Muscle of leg (tissue), 3 donors: ENCODE measurements at regions not wholly inside any gene's neighbourhood (a gene's known extent, or its start where the extent isn't known, plus 50 kb on each side); places are given as distances from the start of the nearest gene placed in this dataset.

ENCODE experiments used
- DNase-seq: peaks from one replicate; pipeline ENCODE4 v3.0.0; 2013
- H3K27ac ChIP-seq: one replicate; pipeline ENCODE4 v1.5.1; 2013; ENCODE audit warnings: mild to moderate bottlenecking, low read length, control low read depth
- H3K27me3 ChIP-seq: one replicate; pipeline ENCODE4 v1.6.1; 2013; ENCODE audit warnings: low read length; ENCODE audit not compliant: control insufficient read depth, insufficient read depth
- H3K36me3 ChIP-seq: one replicate; pipeline ENCODE4 v1.6.1; 2013; ENCODE audit warnings: low read length; ENCODE audit not compliant: control insufficient read depth, insufficient read depth
- H3K4me1 ChIP-seq: one replicate; pipeline ENCODE4 v1.6.1; 2013; ENCODE audit warnings: low read length; ENCODE audit not compliant: control insufficient read depth, insufficient read depth
- H3K4me3 ChIP-seq: one replicate; pipeline ENCODE4 v1.5.1; 2013; ENCODE audit warnings: low read length, control low read depth
- H3K9me3 ChIP-seq: replicated peaks from 2 replicates; pipeline ENCODE4 v1.6.1; 2013; ENCODE audit warnings: low read depth, low read length; ENCODE audit not compliant: control insufficient read depth
- WGBS: methylation state at CpG from one replicate; pipeline ENCODE4 v1.1.5; 2013; ENCODE audit warnings: missing lambda C conversion rate; ENCODE audit not compliant: insufficient coverage; 5-methylcytosine and 5-hydroxymethylcytosine counted together

GRCh38 chr5:135181653-135182052 is 147.6 kb upstream of the PITX1 start:
- H3K27me3 ChIP-seq: peaks cover 14% of the 10 kb centered on the region
- H3K4me1 ChIP-seq: peaks cover 5% of the 10 kb centered on the region
- peaks cover 3% of the 10 kb centered on the region for H3K9me3 ChIP-seq
- H3K4me3 ChIP-seq: no peak overlapping the region
- no peak for DNase-seq
- no peaks in the 10 kb centered on the region for H3K36me3 ChIP-seq
- no peak overlapping the region for H3K27ac ChIP-seq
- no CpG with 5 or more reads among the region's 3 CpGs for WGBS

GRCh38 chr5:135179308-135179980 is 145.4 kb upstream of the PITX1 start:
- H3K9me3 ChIP-seq: peaks cover 3% of the 10 kb centered on the region
- 46% methylated on average over 9 of the region's 11 CpGs for WGBS
- DNase-seq: no peak
- no peak overlapping the region for H3K27ac ChIP-seq
- no peaks in the 10 kb centered on the region for H3K36me3 ChIP-seq
- H3K4me3 ChIP-seq: no peak overlapping the region
- H3K27me3 ChIP-seq: peaks cover 14% of the 10 kb centered on the region
- peaks cover 5% of the 10 kb centered on the region for H3K4me1 ChIP-seq

GRCh38 chr5:135178476-135179155 is 144.6 kb upstream of the PITX1 start:
- Histone ChIP-seq H3K36me3 (no peaks in the 10 kb centered on the region), H3K4me3 (no peak overlapping the region), H3K27me3 (peaks cover 14% of the 10 kb centered on the region), H3K4me1 (no peaks in the 10 kb centered on the region), H3K9me3 (peaks cover 3% of the 10 kb centered on the region), H3K27ac (no peak overlapping the region)
- 67% methylated on average over 7 of the region's 14 CpGs for WGBS
- DNase-seq: no peak

- H3K9me3 ChIP-seq: peaks cover 3% of the 10 kb centered on the region
- H3K4me1 ChIP-seq: no peaks in the 10 kb centered on the region
- no peak overlapping the region for H3K4me3 ChIP-seq
- H3K36me3 ChIP-seq: no peaks in the 10 kb centered on the region
- H3K27me3 ChIP-seq: peaks cover 19% of the 10 kb centered on the region
- H3K27ac ChIP-seq: no peak overlapping the region
- WGBS: 69% methylated on average over 3 of the region's 4 CpGs
- no peak for DNase-seq
These were observed 143.6 kb upstream of the PITX1 start for GRCh38 chr5:135177591-135177990.

- H3K4me3 ChIP-seq: no peak overlapping the region
- peaks cover 3% of the 10 kb centered on the region for H3K9me3 ChIP-seq
- H3K4me1 ChIP-seq: no peaks in the 10 kb centered on the region
- H3K36me3 ChIP-seq: no peaks in the 10 kb centered on the region
- H3K27me3 ChIP-seq: peaks cover 21% of the 10 kb centered on the region
- DNase-seq: no peak
- H3K27ac ChIP-seq: no peak overlapping the region
- WGBS: 89% methylated on average over 5 of the region's 7 CpGs
These were observed 143.0 kb upstream of the PITX1 start for GRCh38 chr5:135176991-135177390.

GRCh38 chr5:135174315-135175096 is 140.5 kb upstream of the PITX1 start:
- no peak for DNase-seq
- no peak overlapping the region for H3K27ac ChIP-seq
- H3K27me3 ChIP-seq: peaks cover 23% of the 10 kb centered on the region
- 87% methylated on average over 3 of the region's 8 CpGs for WGBS
- H3K4me1 ChIP-seq: no peaks in the 10 kb centered on the region
- no peaks in the 10 kb centered on the region for H3K36me3 ChIP-seq
- no peaks in the 10 kb centered on the region for H3K9me3 ChIP-seq
- no peak overlapping the region for H3K4me3 ChIP-seq

GRCh38 chr5:135173662-135174290 is 139.7 kb upstream of the PITX1 start:
- Histone ChIP-seq H3K4me3 (no peak overlapping the region), H3K36me3 (no peaks in the 10 kb centered on the region), H3K9me3 (no peaks in the 10 kb centered on the region), H3K27me3 (peaks cover 21% of the 10 kb centered on the region), H3K4me1 (no peaks in the 10 kb centered on the region), H3K27ac (no peak overlapping the region)
- DNase-seq: no peak
- 75% methylated on average over 2 of the region's 6 CpGs for WGBS

- Histone ChIP-seq H3K9me3 (no peaks in the 10 kb centered on the region), H3K27me3 (peaks cover 26% of the 10 kb centered on the region), H3K4me1 (no peaks in the 10 kb centered on the region), H3K36me3 (no peaks in the 10 kb centered on the region), H3K27ac (no peak overlapping the region), H3K4me3 (no peak overlapping the region)
- no peak for DNase-seq
- WGBS: 57% methylated on average over 2 of the region's 2 CpGs
These were observed 138.7 kb upstream of the PITX1 start for GRCh38 chr5:135172718-135173117.

- no peaks in the 10 kb centered on the region for H3K4me1 ChIP-seq
- no peak for DNase-seq
- H3K27me3 ChIP-seq: peaks cover 30% of the 10 kb centered on the region
- H3K9me3 ChIP-seq: no peaks in the 10 kb centered on the region
- no CpG with 5 or more reads among the region's 1 CpG for WGBS
- H3K36me3 ChIP-seq: no peaks in the 10 kb centered on the region
- no peak overlapping the region for H3K4me3 ChIP-seq
- H3K27ac ChIP-seq: no peak overlapping the region
These were observed 137.3 kb upstream of the PITX1 start for GRCh38 chr5:135171336-135171735.

GRCh38 chr5:135170500-135170899 is 136.5 kb upstream of the PITX1 start:
- Histone ChIP-seq H3K36me3 (no peaks in the 10 kb centered on the region), H3K9me3 (no peaks in the 10 kb centered on the region), H3K4me1 (no peaks in the 10 kb centered on the region), H3K27me3 (peaks cover 30% of the 10 kb centered on the region), H3K4me3 (no peak overlapping the region), H3K27ac (no peak overlapping the region)
- no peak for DNase-seq
- WGBS: no CpG with 5 or more reads among the region's 2 CpGs
